ENCODE measurements at regions not wholly inside any gene's neighbourhood (a gene's known extent, or its start where the extent isn't known, plus 50 kb on each side); places are given as distances from the start of the nearest gene placed in this dataset.

DNA sequence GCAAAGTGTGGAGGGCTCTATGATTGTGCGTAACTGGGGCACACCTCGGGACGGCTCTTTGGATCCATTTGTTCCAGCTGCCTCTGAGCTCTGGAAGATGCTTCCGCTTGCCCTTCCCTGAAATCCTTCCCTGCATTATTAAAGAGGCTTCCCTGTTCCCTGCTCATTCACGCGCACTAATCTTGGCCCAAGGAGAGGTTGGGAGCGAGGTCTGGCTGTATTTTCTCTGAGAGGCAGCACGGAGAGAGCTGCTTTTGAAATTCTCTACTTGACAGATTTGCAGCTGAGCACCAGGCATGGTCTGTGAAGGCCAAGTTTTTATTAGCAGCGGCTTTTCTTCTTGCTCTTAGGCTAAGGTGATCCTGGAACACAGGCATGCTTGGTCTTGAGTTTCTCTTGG is 94.8 kb upstream of the NTM start:
- DNase-seq (ENCODE audit: extremely low read depth, low read depth): no peak
- TF ChIP-seq, protein P1, sequence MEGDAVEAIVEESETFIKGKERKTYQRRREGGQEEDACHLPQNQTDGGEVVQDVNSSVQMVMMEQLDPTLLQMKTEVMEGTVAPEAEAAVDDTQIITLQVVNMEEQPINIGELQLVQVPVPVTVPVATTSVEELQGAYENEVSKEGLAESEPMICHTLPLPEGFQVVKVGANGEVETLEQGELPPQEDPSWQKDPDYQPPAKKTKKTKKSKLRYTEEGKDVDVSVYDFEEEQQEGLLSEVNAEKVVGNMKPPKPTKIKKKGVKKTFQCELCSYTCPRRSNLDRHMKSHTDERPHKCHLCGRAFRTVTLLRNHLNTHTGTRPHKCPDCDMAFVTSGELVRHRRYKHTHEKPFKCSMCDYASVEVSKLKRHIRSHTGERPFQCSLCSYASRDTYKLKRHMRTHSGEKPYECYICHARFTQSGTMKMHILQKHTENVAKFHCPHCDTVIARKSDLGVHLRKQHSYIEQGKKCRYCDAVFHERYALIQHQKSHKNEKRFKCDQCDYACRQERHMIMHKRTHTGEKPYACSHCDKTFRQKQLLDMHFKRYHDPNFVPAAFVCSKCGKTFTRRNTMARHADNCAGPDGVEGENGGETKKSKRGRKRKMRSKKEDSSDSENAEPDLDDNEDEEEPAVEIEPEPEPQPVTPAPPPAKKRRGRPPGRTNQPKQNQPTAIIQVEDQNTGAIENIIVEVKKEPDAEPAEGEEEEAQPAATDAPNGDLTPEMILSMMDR (IDR thresholded peaks at IDR 0.05; ENCODE audit: low read depth, low read length): no peak

DNA sequence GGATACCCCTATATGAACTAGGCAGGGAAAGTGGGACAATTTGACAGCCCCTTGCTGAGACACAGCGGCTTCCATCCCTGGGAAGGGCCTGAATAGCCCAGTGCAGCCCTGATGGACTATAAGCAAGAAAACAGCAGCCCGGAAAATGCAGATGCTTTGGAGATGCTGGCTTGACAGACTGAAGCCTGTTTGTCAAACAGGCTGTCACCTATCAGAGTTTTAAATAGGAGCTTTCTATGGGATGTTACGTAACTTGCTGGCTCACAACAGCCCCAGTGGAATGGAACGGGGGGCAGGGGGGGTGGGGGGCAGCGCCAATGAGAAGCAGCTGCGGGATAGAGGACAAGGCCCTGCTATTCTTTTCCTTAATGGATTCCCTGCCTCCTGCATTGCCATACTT is 91.9 kb upstream of the NTM start:
- TF ChIP-seq, protein P1 (IDR thresholded peaks at IDR 0.05; ENCODE audit: low read depth, low read length): no peak
- no peak for DNase-seq (ENCODE audit: extremely low read depth, low read depth)

DNA sequence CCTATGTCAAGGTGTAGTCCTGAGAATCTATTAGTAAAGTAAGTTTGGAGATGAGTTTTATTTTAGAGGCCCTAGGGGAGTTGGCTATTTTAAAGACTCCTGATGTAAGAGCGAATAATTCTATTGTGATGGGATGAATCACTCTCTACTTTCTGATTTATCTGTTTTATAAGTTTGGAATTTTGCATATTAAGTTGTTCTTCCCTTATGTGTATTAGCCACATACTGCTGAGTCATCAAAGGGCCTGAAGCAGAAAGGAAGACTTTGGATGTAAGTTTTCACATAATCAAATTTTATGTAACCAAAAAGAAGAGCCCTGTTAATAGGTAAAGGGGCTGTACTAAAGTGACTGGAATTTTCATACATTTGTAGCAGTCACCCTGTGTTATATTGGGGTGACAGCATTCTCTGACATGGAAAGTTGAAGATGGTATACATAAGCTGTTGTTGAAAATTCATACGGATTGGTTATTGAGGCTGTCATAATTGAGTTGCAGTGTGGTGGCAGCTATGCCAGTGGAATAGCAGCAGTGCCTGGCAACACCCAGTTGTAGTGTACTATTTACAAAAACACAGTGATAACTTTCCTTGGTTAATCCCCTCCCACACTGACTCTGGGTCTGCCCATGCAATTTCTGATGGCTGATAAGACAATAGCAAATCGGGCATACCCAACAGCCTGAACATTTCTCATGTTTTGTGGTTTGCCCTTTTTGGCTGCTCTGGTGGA is 90.6 kb upstream of the NTM start:
- TF ChIP-seq, protein P1 (IDR thresholded peaks at IDR 0.05; ENCODE audit: low read depth, low read length): no peak
- no peak for DNase-seq (ENCODE audit: extremely low read depth, low read depth)

DNA sequence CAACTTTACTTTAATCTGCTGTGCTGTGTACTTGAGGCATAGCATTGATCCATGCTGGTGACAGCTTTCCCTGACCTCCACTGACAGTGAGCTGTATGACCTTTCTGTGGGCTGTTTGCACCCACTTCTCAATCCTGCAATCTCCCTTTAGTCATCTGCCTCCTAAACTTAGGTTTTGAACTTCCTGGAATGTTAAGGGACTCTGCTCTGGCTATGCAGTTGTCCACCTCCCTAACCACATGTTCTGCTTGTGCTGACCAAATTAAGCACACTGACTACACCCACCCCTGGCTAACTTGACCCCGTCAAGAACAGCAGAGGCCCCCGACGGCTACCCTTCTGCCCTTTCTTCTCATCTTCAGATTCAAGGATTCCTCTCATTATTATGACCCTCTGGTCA is 89.1 kb upstream of the NTM start:
- TF ChIP-seq, protein P1 (IDR thresholded peaks at IDR 0.05; ENCODE audit: low read depth, low read length): no peak
- DNase-seq (ENCODE audit: extremely low read depth, low read depth): no peak

DNA sequence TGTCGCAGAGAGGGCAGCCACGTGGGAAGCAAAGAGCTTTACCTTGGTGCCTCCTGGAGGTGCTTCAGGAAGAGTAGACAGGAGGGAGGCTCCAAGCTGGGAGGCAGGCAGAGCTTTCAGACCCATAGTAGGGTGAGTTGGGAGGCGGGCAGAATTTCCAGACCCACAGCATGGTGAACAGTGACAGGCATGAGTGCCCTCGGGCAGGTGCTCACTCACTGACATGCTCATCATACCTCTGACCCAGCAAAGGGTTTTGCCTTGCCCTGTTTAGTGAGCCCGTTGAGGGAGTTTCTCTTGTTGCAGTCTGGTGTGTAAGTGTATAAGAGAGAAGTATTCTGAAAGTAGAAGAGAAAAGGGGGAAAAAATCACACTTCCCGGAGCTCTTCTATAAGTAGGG is 86.4 kb upstream of the NTM start:
- TF ChIP-seq, protein P1 (IDR thresholded peaks at IDR 0.05; ENCODE audit: low read depth, low read length): no peak

DNA sequence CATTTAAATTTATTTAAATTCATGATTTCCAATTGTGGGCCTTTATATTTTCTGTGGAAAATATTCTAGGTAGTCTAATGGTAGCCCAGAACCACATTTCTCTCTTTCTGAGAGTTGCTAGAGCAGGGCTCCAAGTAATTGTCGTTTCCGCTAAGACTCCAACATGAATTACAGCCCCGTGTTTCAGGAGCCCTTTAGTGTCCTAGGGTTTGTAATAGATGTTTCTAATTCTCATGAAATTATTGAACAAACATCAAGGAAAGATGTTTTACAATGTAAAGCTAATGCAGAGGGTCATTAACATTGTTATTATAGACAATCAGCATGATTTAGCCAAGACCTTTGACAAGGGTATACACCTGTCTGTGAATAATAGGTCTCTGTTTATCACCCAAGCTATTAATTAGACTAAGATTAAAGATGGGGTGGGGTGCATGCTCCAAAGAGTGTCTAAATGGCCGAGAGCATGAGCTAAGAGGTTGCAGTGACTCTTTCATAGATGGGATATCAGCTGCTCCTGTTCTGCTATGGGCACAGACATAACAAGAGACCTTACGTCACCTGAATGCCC is 81.8 kb upstream of the NTM start:
- DNase-seq (ENCODE audit: extremely low read depth, low read depth): no peak
- TF ChIP-seq, protein P1 (IDR thresholded peaks at IDR 0.05; ENCODE audit: low read depth, low read length): no peak

More for the DNA sequence above, 86.4 kb upstream of the NTM start:
- DNase-seq (ENCODE audit: extremely low read depth, low read depth): no peak

DNA sequence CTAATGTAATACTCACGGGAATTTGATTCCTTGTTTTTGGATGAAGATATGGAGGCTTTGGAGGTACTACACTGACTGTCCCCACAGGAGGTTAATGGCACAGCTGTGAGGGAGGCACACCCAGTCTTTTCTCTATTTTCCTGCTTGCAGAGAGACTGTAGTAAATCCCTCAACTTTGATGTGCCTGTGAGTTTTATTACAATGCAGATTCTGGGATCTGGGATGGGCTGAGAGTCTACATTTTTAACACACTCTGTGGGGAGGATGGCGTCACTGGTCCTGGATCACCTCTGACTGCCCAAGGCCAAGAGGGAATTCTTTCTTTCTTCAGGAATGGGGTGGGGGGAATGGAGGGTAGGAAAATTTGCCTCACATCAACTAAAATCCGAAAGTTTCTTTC is 80.2 kb upstream of the NTM start:
- TF ChIP-seq, protein P1 (IDR thresholded peaks at IDR 0.05; ENCODE audit: low read depth, low read length): no peak
- DNase-seq (ENCODE audit: extremely low read depth, low read depth): no peak
